Upper lobe of left lung (tissue), 4 donors: ENCODE measurements at regions not wholly inside any gene's neighbourhood (a gene's known extent, or its start where the extent isn't known, plus 50 kb on each side); places are given as distances from the start of the nearest gene placed in this dataset.

Source experiments
- CTCF ChIP-seq, 6 experiments: fragments of 450-650 bp in 4 of 6; fragments of 200-600 bp in 2 of 6; sonication (generic) in 2 of 6; IDR thresholded peaks; one replicate each; pipeline ENCODE4 v1.5.1; 2016 to 2019; ENCODE audit warnings: antibody characterized with exemption in 6 of 6
- POLR2A ChIP-seq, 4 donors: fragments of 450-650 bp; IDR thresholded peaks; one replicate each; pipeline ENCODE4 v1.5.1; 2016 to 2017; ENCODE audit warnings: antibody characterized with exemption in 4 of 4, mild to moderate bottlenecking in 2 of 4

GRCh38 chr15:70602834-70603560 lies 160.4 kb downstream of the UACA start:
- TF ChIP-seq CTCF (IDR thresholded peaks at IDR 0.05), result no peak
- TF ChIP-seq POLR2A (IDR thresholded peaks at IDR 0.05), result no peak
